GM19324 (cell line): ENCODE measurements at regions not wholly inside any gene's neighbourhood (a gene's known extent, or its start where the extent isn't known, plus 50 kb on each side); places are given as distances from the start of the nearest gene placed in this dataset.

Experiments
- ATAC-seq: cut with Tn5 transposase; IDR thresholded peaks from one replicate; pipeline ENCODE4 v1.9.1; 2021; ENCODE audit warnings: mild to moderate bottlenecking, moderate library complexity; ENCODE audit not compliant: unreplicated experiment, low FRiP score

DNA sequence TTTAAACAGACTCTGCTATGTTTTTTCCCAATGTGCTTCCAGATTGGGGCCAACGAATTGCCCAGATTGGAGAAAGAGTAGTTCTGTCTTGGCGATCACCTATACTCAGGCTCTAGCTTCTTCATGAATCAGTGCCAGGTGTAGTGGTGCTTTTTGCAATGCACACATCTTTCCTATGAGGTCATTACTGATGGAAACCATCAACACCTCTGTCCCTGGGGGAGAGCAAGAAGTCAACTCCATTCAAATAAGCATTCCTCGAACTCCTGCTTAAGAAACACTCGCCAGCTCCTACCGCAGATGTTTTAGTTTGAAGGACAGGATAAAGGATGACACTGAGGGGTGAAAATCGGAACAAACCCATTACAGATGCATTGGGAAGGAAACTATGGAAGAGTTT lies 156.5 kb upstream of the DKK2 start:
- no peak for ATAC-seq

DNA sequence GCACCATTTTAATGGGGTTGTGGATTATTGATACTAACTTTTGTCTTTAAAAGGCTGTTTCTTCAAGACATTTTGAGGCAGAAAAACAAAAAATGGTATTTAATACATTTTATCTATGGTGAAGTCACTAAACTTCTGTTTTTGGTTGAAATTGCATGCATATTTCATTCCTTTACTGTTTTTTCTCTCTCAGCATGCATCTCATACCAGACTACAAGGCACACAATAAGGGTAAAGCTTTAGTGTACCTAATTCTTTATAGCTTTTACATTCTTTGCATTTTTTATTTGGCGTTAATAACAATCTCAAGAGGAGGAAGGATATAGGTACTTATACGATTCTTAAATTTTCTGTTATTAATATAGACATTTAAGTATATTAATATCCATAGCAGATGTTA lies 151.0 kb upstream of the DKK2 start:
- ATAC-seq = no peak

DNA sequence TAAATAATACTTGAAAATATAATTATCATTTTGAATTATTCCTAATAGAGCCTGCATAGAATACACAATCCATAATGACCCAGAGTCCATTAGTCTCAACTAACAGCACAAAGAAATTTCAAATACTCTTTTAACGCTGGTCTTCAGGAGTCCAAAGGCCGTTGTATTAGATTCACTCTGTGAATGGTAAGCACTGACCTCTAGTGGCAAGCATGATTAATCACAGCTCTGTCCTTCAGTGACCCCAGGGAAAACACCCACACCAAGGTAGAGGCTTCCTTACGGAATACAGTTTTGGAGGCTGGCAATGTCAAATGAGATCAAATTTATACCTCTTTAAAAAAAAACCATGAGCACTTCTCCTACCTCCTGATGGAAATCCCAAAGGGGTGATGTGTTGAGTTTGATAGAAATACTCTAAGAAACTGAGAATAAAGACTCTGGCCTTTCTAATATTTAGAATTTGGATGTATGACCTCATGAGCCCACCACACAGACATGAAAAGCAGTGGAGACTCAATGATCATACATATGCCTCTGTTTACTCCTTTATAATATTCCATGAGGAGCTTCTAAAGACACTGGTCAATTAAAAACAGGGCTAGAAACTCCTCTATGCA lies 147.2 kb upstream of the DKK2 start:
- peak; percentile 97 for ATAC-seq

DNA sequence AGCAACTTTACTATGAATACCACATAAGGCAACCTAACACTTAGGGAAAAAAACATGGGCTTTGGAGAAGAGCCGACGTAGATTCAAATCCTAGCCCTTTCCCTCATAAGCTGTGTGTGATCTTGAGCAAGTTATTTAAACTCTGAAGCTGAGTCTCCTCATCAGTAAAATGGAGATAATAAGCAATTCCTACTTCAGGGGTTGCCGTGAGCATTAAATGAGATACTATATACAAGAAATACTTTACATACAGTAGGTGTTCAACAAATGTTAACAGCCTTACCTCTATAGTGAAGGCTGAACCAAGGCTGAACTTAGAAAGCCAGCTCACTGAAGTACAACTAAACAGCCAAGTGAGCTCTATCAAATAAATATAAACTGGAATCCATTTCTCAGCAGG lies 146.2 kb upstream of the DKK2 start:
- no peak for ATAC-seq

DNA sequence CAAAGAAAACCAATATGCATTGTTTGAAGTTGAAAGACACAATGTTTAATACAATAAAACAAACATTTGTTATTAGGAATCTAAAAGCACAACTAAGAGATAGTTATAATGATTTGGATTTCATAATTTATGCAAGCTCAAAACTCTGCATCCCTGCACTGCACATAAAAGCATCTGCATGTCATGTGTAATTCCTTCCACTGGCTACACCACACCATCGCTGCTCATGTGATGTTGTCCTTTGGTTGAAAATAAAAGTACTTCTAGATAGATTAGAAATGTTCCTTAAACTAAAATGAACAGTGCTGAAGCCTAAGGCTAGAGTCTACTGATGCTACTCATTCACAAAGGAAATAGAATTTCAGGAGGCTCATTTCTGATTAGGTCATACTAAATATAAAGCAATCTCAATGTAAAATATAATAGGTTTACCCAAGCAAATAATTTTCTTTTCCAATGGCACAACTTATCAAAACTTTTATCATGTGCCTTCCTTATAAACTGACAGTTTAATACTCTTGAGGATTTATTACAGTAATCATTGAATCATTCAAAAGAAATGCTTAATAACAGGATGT lies 130.8 kb upstream of the DKK2 start:
- ATAC-seq = no peak

DNA sequence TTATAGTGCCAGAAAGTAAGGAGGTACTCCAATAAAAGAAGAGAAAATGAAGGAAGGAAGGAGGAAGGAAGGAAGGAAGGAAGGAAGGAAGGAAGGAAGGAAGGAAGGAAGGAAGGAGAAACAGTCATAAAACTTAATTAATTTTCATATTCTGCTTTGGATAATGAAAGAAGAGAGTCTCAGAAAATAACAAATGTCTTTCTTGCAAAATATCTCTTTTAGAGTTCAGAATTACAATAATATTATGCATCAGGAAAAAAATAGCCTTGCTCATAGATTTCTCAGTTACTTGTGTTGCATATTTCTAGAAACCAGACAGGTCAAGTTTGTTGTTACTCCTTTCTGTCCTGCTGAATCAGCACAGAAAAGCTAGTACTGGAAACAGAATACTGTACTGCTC lies 130.1 kb upstream of the DKK2 start:
- no peak for ATAC-seq

DNA sequence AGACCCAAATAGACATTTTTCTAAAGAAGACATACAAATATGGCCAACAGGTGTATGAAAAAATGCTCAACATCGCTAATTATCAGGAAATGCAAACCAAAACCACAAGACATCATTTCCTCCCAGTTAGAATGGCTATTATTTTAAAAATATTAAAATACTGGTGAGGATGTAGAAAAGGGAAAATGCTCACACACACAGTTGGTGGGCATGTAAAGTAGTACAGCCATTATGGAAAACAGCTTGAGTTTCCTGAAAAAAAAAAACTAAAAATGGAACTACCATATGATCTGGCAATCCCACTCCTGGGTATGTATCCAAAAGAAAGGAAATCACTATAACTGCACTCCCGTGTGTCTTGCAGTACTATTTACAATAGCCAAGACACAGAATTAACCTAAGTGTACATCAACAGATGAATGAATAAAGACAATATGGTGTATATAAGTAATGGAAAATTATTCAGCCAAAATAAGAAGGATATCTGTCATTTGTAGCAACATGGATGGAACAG lies 128.9 kb upstream of the DKK2 start:
- ATAC-seq = no peak

DNA sequence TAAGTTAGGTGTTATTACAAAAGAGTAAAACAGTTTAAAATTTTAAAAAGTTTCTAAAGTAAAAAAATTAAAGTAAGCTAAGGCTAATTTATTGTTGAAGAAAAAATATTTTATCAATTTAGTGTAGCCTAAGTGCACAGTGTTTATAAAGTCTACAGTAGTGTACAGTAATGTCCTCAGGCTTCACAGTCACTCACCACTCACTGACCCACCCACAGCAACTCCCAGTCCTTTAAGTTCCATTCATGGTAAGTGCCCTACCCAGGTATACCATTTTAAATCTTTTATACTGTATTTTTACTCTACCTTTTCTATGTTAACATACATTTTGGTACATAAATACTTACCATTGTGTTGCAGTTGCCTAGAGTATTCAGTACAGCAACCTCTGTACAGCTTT lies 120.3 kb upstream of the DKK2 start:
- no peak for ATAC-seq

DNA sequence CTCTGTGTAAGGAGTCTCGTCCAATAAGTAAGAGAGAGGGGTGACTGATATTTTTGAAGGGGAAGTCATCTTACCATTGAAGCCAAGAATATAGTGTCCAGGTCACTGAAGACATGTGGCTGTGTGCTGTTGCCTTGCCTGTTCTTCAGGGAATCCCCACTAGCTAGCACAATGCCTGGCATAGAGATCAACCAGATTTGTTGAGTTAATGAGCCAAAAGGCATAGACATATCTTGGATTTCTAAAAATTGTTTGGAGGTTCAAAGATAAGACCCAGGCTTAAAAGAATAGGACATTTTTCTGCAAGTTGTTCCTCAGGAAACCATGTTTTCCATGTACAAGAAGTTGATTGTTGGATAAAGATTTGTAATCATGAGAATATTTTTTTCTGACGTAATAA lies 119.3 kb upstream of the DKK2 start:
- no peak for ATAC-seq

DNA sequence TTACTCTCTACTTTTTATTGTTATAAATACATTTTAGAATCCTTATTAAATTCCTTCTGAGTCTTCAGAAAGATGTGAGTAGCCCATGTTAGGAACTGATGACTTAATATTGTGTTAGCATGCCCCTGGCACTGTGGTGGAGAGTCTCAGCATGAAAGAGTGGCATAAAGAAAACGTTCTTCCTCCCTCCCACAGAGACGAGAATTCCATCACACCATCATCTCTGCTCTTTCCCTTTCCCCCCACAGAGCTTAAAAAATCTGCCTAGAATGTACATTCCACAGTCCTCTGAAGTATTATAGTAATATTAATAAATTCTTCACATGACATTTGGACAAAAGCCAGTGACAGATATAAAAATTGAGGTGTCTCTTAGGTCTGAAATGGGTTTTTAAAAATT lies 117.8 kb upstream of the DKK2 start:
- no peak for ATAC-seq

DNA sequence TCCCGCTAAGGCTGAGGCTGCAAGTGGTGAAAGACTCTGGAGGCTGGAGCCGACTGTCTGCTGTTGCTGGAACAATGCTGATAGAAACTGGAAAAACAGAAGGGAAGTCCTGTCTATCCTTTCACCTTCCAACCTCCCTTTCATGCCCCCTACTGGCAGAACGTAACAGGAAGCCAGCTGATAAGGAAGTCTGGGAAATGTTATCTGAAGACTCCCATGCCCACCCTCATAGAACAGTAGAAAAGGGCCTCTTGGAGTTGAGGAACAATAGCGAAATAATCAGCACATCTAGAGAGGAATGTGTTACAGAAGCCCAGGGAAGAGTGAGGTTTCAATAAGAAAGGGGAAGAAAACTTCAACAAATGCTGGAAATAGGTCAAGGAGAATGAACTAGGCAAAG lies 117.1 kb upstream of the DKK2 start:
- ATAC-seq = no peak

DNA sequence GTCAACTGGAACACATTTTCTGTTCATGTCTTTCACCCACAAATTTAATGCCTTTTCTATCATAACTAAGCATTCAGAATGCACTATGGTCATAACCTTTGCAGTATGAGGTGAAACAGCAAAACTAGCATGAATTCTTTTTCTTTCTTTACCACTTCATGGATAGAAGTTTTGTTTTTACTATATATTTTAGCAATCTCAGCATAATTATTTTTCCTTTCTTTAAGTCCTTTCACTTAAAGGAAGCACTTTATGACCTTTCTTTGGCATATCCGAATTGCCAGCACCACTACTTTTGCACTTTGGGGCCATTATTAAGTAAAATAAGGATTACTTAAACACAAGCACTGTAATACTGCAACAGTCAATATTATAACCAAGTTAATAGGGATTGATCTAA lies 115.1 kb upstream of the DKK2 start:
- ATAC-seq = no peak

DNA sequence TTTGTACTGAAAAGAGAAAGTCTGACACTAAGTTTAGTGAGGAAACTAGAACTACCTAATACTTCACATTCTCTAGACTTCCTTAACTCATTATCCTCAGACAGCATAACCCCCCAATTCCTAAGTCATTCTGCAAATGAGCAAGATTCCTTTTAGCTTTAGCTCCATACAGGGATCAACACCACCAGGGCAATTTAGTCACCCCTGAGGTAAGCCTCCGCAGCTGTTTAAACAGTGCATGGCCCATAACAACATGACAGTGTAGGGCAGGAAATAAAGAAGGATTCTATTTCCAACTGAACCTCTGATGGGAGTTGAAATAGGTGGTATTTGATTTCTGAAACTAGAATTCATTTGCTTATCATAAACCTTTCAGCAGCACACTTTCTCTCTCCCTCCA lies 112.8 kb upstream of the DKK2 start:
- ATAC-seq = no peak

DNA sequence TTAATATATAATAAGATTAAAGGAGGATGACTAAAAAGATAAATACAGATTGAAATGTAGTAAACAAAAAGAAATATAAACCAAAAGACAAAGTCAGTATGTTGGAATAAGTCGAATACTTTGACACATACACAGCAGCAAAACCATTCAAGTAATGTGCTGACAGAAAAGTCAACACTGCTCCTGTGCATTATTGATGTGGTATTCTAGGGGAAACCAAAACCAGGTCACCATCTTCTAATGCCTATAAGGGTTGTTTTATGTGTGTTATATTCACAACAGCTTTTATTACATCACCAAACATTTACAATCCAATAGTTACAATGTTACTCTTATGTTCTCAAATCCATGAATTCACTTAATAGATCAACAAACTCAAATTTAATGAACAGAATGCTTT lies 111.8 kb upstream of the DKK2 start:
- no peak for ATAC-seq

DNA sequence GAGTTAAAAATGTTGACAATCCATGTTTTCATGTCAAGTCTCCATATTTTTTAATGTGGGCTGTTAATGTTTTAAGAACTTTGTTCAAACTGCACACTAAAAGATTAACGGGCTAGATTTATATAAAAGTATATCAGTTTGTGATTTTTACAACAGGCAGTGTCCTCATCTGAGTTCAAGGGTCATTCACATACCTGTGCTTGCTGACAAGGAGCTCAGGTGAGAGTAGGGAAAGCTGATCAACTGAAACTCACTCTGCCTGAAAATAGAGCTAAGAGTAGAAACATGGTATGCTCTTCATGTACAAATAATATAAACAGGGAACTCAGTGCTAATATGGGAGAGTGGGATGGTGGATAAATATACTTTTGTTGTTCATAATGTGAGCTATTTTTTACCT lies 102.3 kb upstream of the DKK2 start:
- ATAC-seq = no peak

DNA sequence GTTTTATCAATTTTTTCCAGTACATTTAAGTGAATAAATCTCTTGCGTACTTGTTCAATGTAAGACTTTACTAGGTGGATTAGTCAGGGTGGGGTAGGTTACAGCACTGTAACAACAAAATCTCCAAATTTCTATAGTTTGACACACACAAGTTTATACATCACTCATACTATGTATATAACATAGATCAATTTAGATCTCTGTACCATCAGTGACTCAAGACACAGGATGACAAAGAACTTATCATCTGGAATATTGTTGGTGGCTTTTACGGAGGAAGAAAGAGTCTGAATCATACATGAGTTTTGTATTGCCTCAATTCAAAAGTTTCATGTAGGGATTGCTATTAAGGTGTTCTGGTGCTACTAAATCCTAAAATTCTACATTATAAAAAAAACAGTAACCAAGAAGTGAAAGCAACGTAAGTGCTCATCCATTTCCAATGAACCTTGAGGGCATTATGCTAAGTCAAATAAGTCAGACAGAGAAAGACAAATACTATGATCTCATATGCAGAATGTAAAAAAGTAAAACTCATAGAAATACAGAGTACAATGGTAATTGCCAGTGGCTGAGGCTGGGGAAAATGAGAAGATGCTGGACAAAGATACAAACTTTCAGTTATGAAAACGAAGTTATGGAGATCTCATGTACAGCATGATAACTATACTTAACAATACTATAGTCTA lies 98.0 kb upstream of the DKK2 start:
- ATAC-seq = no peak

DNA sequence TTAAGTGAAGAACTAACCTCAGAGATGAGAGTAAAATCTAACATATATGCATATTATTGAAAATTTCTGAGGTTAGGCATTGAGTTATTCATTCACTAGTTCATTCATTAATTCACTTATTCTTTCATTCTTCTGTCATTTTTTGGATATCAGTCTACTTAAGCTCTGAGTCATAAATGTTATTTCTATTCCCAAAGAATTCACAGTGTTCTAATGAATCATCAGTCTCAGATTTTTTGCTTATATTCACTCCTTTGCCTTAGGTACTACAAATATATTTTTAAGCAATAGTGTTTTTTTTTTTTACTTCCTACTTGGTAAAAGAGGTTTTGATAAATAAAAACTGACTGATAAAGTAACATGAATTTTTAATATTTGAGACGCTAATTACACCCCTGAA lies 95.2 kb upstream of the DKK2 start:
- ATAC-seq = no peak

DNA sequence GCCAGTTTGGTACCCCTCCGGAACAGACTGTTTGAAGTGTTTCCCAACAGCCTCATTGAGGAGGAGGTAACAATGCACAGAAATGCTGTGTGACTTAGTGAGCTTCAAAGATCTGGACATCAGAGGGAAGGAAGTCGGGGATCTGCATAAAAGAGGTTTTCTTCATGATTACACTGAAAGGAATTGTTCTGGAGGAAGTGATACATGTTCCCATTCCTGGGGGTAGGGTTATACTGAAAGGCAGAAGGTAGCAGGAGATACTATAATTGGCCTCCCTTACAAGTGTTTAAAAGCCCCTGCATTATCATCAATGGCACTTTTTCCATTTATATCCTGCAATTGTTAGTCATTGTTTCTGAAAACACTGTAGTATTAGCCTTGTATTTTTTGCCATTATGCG lies 94.0 kb upstream of the DKK2 start:
- no peak for ATAC-seq

DNA sequence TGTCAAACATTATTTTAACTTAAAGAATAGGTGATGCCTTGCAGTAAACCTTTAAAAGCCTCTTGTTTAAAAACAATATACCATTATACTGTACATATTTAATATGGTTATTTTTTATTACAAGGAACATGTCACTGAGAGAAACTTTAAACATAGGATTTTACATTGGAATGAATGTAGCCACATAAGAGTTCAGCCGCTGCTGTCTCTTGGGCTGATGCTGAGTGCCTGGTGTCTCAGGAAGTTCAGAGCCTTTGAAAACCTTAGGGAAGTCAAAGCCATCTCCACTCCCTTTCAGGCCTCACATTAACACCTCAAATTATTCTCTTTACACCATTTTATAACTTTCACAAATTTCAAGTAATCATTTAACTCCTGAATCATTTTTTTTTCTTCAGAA lies 93.5 kb upstream of the DKK2 start:
- no peak for ATAC-seq

DNA sequence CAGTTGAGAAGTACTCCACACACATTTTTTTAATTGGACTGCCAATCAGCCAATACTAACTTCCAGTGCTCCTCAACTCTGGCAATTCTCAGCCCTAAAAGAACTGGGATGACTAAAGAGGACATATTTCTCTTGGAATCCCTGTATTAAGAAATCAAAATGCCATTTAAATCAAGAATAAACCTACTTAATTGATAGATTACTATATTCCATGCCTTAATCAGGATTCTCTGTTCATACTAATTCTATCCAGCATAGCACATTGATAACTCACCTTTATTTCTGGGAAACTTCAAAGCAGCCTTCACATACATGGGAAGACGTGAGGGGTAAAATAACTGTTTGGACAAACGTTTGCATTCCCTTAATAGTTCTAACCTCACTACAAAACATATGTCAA lies 93.0 kb upstream of the DKK2 start:
- no peak for ATAC-seq

DNA sequence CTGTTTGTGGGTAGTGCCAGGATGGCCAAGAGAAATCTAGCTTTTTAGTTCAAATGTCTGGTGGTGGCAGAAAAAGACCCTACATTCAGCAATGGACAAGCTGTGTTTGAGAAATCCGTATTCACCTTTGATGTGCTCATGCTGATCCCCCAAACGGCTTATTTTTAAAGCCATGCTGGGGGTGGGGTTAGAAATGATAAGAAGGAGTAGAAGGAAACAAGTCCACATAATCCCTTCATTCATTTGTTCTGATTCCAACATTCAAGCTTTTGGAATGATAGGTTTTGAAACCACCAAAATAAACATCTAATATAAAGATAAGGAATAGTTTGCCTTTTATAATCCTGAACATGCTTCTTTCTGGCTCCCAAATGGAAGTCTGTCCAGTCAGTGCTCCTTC lies 92.0 kb upstream of the DKK2 start:
- ATAC-seq = no peak

DNA sequence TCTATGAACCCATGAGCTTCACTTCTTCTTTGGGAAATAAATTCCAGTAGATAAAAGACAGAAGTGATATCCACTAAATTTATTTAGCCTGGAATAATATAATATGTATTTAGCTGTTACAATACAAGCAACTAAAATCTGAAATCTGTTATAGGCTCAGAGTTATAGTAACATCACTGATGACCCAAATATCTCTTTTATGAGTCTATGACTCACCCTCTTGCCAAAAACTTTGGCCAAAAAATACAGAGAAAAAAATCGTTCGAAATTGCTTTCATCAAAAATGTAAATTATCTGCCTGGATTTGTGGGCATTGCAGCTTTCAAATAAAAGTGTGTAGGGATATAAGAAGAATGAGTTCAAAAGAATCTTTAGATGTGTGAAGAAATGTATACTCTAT lies 89.4 kb upstream of the DKK2 start:
- ATAC-seq = no peak
